Transverse colon (tissue), 4 donors: ENCODE measurements at regions not wholly inside any gene's neighbourhood (a gene's known extent, or its start where the extent isn't known, plus 50 kb on each side); places are given as distances from the start of the nearest gene placed in this dataset.

Source experiments
- DNase-seq: peaks from one replicate; pipeline ENCODE4 v3.0.0-alpha.2; 2019
- H3K27ac ChIP-seq, 4 donors: fragments of 200-600 bp; sonication (generic); 2 replicates each; pipeline ENCODE4 v1.5.1; 2016 to 2018; ENCODE audit warnings: inconsistent platforms in 4 of 4
- H3K27me3 ChIP-seq: fragments of 200-600 bp; sonication (generic); 2 replicates; pipeline ENCODE4 v1.5.1; 2017; ENCODE audit warnings: inconsistent platforms
- H3K36me3 ChIP-seq, 4 donors: fragments of 200-600 bp; sonication (generic); 2 replicates each; pipeline ENCODE4 v1.5.1; 2017 to 2019; ENCODE audit warnings: inconsistent platforms in 4 of 4
- H3K4me1 ChIP-seq, 4 donors: fragments of 200-600 bp; sonication (generic); 2 replicates each; pipeline ENCODE4 v1.5.1; 2017 to 2020; ENCODE audit warnings: inconsistent platforms in 4 of 4
- H3K4me3 ChIP-seq, 4 donors: fragments of 200-600 bp; sonication (generic); 1 replicate in 1 of 4; 2 replicates in 3 of 4; pipeline versions ENCODE4 v1.5.1 to v1.6.1; 2017 to 2019; ENCODE audit warnings: inconsistent platforms in 4 of 4
- H3K9me3 ChIP-seq, 2 donors: fragments of 200-600 bp; sonication (generic); 2 replicates each; pipeline ENCODE4 v1.5.1; 2017 to 2019; ENCODE audit warnings: inconsistent platforms in 2 of 2
- CTCF ChIP-seq, 5 experiments: fragments of 200-600 bp in 3 of 5; fragments of 450-650 bp in 2 of 5; sonication (generic) in 3 of 5; IDR thresholded peaks; 1 replicate in 2 of 5; 2 replicates in 3 of 5; pipeline ENCODE4 v1.5.1; 2016 to 2017; ENCODE audit warnings: antibody characterized with exemption in 5 of 5, inconsistent platforms in 3 of 5, mild to moderate bottlenecking in 2 of 5, moderate library complexity in 1 of 5
- EP300 ChIP-seq: sonication (generic); formaldehyde crosslinking; IDR thresholded peaks from one replicate; pipeline ENCODE4 v1.6.1; 2017; ENCODE audit warnings: antibody characterized with exemption, low read depth
- POLR2A ChIP-seq: fragments of 450-650 bp; IDR thresholded peaks from one replicate; pipeline ENCODE4 v1.6.1; 2016; ENCODE audit warnings: antibody characterized with exemption, mild to moderate bottlenecking, moderate library complexity
- POLR2AphosphoS5 ChIP-seq, 3 donors: sonication (generic); formaldehyde crosslinking; IDR thresholded peaks; one replicate each; pipeline ENCODE4 v1.6.1; 2016; ENCODE audit warnings: antibody characterized with exemption in 3 of 3
- WGBS, 2 donors: methylation state at CpG; one replicate each; pipeline ENCODE4 v1.1.5; 2018; ENCODE audit warnings: low coverage in 1 of 2; 5-methylcytosine and 5-hydroxymethylcytosine counted together
- in situ Hi-C, 4 donors: fragments of 200-750 bp; cut with MboI; loops; one replicate each; pipeline versions ENCODE4 v1.15.0 to v1.15.1; 2017; ENCODE audit warnings: low sequenced_read_pairs in 3 of 4, low pct_ligation_motif_present in 1 of 4, low pct_unique_long_range_greater_than_20kb in 1 of 4
- intact Hi-C: fragments of 100-400 bp; cut with DNase I; formaldehyde crosslinking; loops from one replicate; pipeline ENCODE4 v1.15.1; 2023; ENCODE audit warnings: low total_unique reads

DNA sequence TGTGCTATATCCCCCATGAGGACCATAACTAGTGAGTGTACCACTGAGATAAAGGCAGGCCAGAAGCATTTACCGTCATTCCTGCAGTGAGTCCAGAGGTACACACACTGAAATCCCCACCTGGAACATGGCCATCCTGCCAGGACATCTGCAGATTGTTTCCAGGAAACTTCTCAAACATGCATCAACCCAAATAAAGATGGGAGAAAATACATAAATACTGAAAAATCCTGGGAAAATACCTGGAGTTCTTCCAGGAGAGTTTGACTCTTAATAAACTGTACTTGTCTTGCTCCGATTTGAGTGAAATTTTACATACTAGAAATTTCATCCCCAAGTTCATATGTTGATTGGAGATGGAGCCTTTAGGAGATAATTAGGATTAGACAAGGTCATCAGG lies 388.1 kb upstream of the KLHL29 start:
- 71 to 80% methylated on average over 1 to 2 of the region's 2 CpGs for WGBS, 2 donors
- DNase-seq, result no peak
- intact Hi-C loops (no loop called here), in situ Hi-C loops (no loop called here)
- Histone ChIP-seq H3K9me3 (no peaks in the 10 kb centered on the region), H3K4me3 (no peak overlapping the region), H3K4me1 (no peaks in the 10 kb centered on the region), H3K36me3 (no peaks in the 10 kb centered on the region), H3K27ac (no peak overlapping the region), H3K27me3 (no peaks in the 10 kb centered on the region)
- TF ChIP-seq EP300 (no peak), POLR2A (no peak), POLR2AphosphoS5 (IDR thresholded peaks at IDR 0.05) (no peak), CTCF (IDR thresholded peaks at IDR 0.05) (no peak)

DNA sequence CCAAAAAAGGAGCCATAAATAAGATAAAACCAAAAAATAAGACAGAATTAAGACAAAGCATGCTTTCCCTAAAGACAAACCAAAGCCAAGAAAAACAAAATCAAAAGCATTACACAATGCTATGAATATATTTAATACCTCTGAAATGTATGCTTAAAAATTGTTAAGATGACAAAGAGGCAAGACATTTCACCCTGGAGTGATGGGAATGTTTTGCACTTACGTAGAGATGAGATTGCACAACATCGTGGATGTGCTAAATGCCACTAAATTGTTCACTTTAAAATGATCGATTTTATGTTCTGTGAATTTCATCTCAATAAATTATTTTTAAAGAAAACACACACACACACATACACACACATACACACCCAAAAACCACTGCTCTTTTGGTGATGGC lies 386.6 kb upstream of the KLHL29 start:
- Histone ChIP-seq H3K4me3 (no peak overlapping the region), H3K36me3 (no peaks in the 10 kb centered on the region), H3K9me3 (no peaks in the 10 kb centered on the region), H3K27me3 (no peaks in the 10 kb centered on the region), H3K4me1 (no peaks in the 10 kb centered on the region), H3K27ac (no peak overlapping the region)
- TF ChIP-seq POLR2AphosphoS5 (IDR thresholded peaks at IDR 0.05) (no peak), POLR2A (no peak), EP300 (no peak), CTCF (IDR thresholded peaks at IDR 0.05) (no peak)
- intact Hi-C loops, result no loop called here
- in situ Hi-C loops, result no loop called here
- WGBS, 2 donors, result 79 to 80% methylated on average over 3 of the region's 3 CpGs
- DNase-seq, result no peak

- WGBS, 2 donors, result 68 to 88% methylated on average over 1 to 4 of the region's 4 CpGs
- Histone ChIP-seq H3K27ac (no peak overlapping the region), H3K36me3 (no peaks in the 10 kb centered on the region), H3K27me3 (no peaks in the 10 kb centered on the region), H3K4me1 (no peaks in the 10 kb centered on the region), H3K4me3 (no peak overlapping the region), H3K9me3 (no peaks in the 10 kb centered on the region)
- TF ChIP-seq EP300 (no peak), POLR2AphosphoS5 (IDR thresholded peaks at IDR 0.05) (no peak), POLR2A (no peak), CTCF (IDR thresholded peaks at IDR 0.05) (no peak)
- no peak for DNase-seq
- intact Hi-C loops (no loop called here), in situ Hi-C loops (no loop called here)
Observed at GRCh38 chr2:22999951-23000350, 385.0 kb upstream of the KLHL29 start.

- TF ChIP-seq EP300 (no peak), CTCF (IDR thresholded peaks at IDR 0.05) (no peak), POLR2A (no peak), POLR2AphosphoS5 (IDR thresholded peaks at IDR 0.05) (no peak)
- 83 to 91% methylated on average over 1 of the region's 1 CpG for whole genome bisulfite sequencing, 2 donors
- H3K4me3 ChIP-seq, result no peak overlapping the region
- H3K9me3 ChIP-seq, result no peaks in the 10 kb centered on the region
- no peaks in the 10 kb centered on the region for H3K4me1 ChIP-seq
- DNase-seq, result no peak
- intact Hi-C loops (no loop called here), in situ Hi-C loops (no loop called here)
- no peaks in the 10 kb centered on the region for H3K27me3 ChIP-seq
- no peak overlapping the region for H3K27ac ChIP-seq
- H3K36me3 ChIP-seq, result no peaks in the 10 kb centered on the region
Observed at GRCh38 chr2:23002234-23002633, 382.7 kb upstream of the KLHL29 start.
